RPMI8226 (cell line): ENCODE measurements at regions not wholly inside any gene's neighbourhood (a gene's known extent, or its start where the extent isn't known, plus 50 kb on each side); places are given as distances from the start of the nearest gene placed in this dataset.

Source experiments
- DNase-seq: peaks from one replicate; pipeline ENCODE4 v3.0.0-alpha.2; 2015

GRCh38 chr2:46239175-46239846, 57.9 kb upstream of the EPAS1 start:
- no peak for DNase-seq

GRCh38 chr2:46239847-46240181, 57.4 kb upstream of the EPAS1 start:
- DNase-seq = peak; percentile 24

- DNase-seq = no peak
Observed at GRCh38 chr2:46241344-46241743, 55.9 kb upstream of the EPAS1 start.

GRCh38 chr2:46245869-46246268, 51.3 kb upstream of the EPAS1 start:
- no peak for DNase-seq

- DNase-seq = no peak
Observed at GRCh38 chr2:46246790-46247189, 50.4 kb upstream of the EPAS1 start.
